Activated naive CD8-positive, alpha-beta T cell treated with anti-CD3 and anti-CD28 coated beads, Interleukin-2, amount 50 U/mL, for 16 hours (primary cell): ENCODE measurements at regions not wholly inside any gene's neighbourhood (a gene's known extent, or its start where the extent isn't known, plus 50 kb on each side); places are given as distances from the start of the nearest gene placed in this dataset.
"Not testable (repeated sequence)": the region's sequence is repeated elsewhere in the genome, so short reads cannot be mapped to it uniquely, and the experiment has no call there.

Source experiments
- DNase-seq: peaks from one replicate; pipeline ENCODE4 v3.0.0-alpha.2; 2020; ENCODE audit warnings: low read depth, low spot score

- no peak for DNase-seq
Observed at GRCh38 chr14:98008381-98009113, 1211.4 kb downstream of the VRK1 start.

- not testable (repeated sequence) for DNase-seq
Observed at GRCh38 chr14:98009177-98009576, 1212.0 kb downstream of the VRK1 start.

- DNase-seq = no peak
Observed at GRCh38 chr14:98010784-98011183, 1213.6 kb downstream of the VRK1 start.

GRCh38 chr14:98014851-98015615 is 1217.9 kb downstream of the VRK1 start:
- no peak for DNase-seq

- DNase-seq = no peak
Observed at GRCh38 chr14:98015921-98016320, 1218.7 kb downstream of the VRK1 start.

- DNase-seq = no peak
Observed at GRCh38 chr14:98018628-98019027, 1221.4 kb downstream of the VRK1 start.

- no peak for DNase-seq
Observed at GRCh38 chr14:98022541-98023520, 1225.6 kb downstream of the VRK1 start.

- DNase-seq = no peak
Observed at GRCh38 chr14:98028162-98028561, 1231.0 kb downstream of the VRK1 start.

- no peak for DNase-seq
Observed at GRCh38 chr14:98035396-98035795, 1236.6 kb downstream of the BCL11B start.

GRCh38 chr14:98037831-98038230 is 1234.2 kb downstream of the BCL11B start:
- DNase-seq = no peak

GRCh38 chr14:98056946-98057345 is 1215.1 kb downstream of the BCL11B start:
- no peak for DNase-seq

- DNase-seq = no peak
Observed at GRCh38 chr14:98059106-98059505, 1212.9 kb downstream of the BCL11B start.

- DNase-seq = no peak
Observed at GRCh38 chr14:98062083-98062482, 1209.9 kb downstream of the BCL11B start.

GRCh38 chr14:98069712-98070171 is 1202.3 kb downstream of the BCL11B start:
- no peak for DNase-seq

GRCh38 chr14:98070536-98070935 is 1201.5 kb downstream of the BCL11B start:
- DNase-seq = no peak

- DNase-seq = no peak
Observed at GRCh38 chr14:98074111-98074510, 1197.9 kb downstream of the BCL11B start.

- no peak for DNase-seq
Observed at GRCh38 chr14:98077176-98077575, 1194.8 kb downstream of the BCL11B start.

GRCh38 chr14:98082833-98083232 is 1189.2 kb downstream of the BCL11B start:
- DNase-seq = no peak

GRCh38 chr14:98085751-98086150 is 1186.2 kb downstream of the BCL11B start:
- no peak for DNase-seq

- no peak for DNase-seq
Observed at GRCh38 chr14:98093111-98093510, 1178.9 kb downstream of the BCL11B start.

GRCh38 chr14:98099527-98099926 is 1172.5 kb downstream of the BCL11B start:
- no peak for DNase-seq

- no peak for DNase-seq
Observed at GRCh38 chr14:98101323-98101722, 1170.7 kb downstream of the BCL11B start.
